GM18909 (cell line): ENCODE measurements at regions not wholly inside any gene's neighbourhood (a gene's known extent, or its start where the extent isn't known, plus 50 kb on each side); places are given as distances from the start of the nearest gene placed in this dataset.

Experiments used
- ATAC-seq: cut with Tn5 transposase; IDR thresholded peaks from one replicate; pipeline ENCODE4 v1.9.1; 2021; ENCODE audit warnings: mild to moderate bottlenecking; ENCODE audit not compliant: unreplicated experiment, poor library complexity

GRCh38 chr2:43026426-43027096 is 199.8 kb downstream of the ZFP36L2 start:
- no peak for ATAC-seq

GRCh38 chr2:43025709-43026295 is 200.6 kb downstream of the ZFP36L2 start:
- no peak for ATAC-seq

- ATAC-seq = no peak
Measured at GRCh38 chr2:43024515-43025011, 201.8 kb downstream of the ZFP36L2 start.

- no peak for ATAC-seq
Measured at GRCh38 chr2:43023791-43024514, 202.5 kb downstream of the ZFP36L2 start.

- no peak for ATAC-seq
Measured at GRCh38 chr2:43022896-43023295, 203.5 kb downstream of the ZFP36L2 start.

GRCh38 chr2:43021791-43022509 is 204.5 kb downstream of the ZFP36L2 start:
- no peak for ATAC-seq

- no peak for ATAC-seq
Measured at GRCh38 chr2:43020990-43021669, 205.3 kb downstream of the ZFP36L2 start.

- no peak for ATAC-seq
Measured at GRCh38 chr2:43020296-43020695, 206.1 kb downstream of the ZFP36L2 start.

- no peak for ATAC-seq
Measured at GRCh38 chr2:43019536-43020183, 206.7 kb downstream of the ZFP36L2 start.

- no peak for ATAC-seq
Measured at GRCh38 chr2:43019025-43019367, 207.4 kb downstream of the ZFP36L2 start.

GRCh38 chr2:43018179-43019024 is 208.0 kb downstream of the ZFP36L2 start:
- no peak for ATAC-seq

GRCh38 chr2:43013821-43014345 is 212.5 kb downstream of the ZFP36L2 start:
- no peak for ATAC-seq

GRCh38 chr2:43012966-43013365 is 213.4 kb downstream of the ZFP36L2 start:
- ATAC-seq = no peak

GRCh38 chr2:43011158-43011491 is 215.3 kb downstream of the ZFP36L2 start:
- ATAC-seq = no peak

- ATAC-seq = no peak
Measured at GRCh38 chr2:43010438-43011157, 215.8 kb downstream of the ZFP36L2 start.

- no peak for ATAC-seq
Measured at GRCh38 chr2:43009448-43009847, 217.0 kb downstream of the ZFP36L2 start.

GRCh38 chr2:43008388-43008787 is 216.0 kb upstream of the HAAO start:
- no peak for ATAC-seq

- no peak for ATAC-seq
Measured at GRCh38 chr2:43007901-43008300, 215.5 kb upstream of the HAAO start.
